ENCODE measurements at regions not wholly inside any gene's neighbourhood (a gene's known extent, or its start where the extent isn't known, plus 50 kb on each side); places are given as distances from the start of the nearest gene placed in this dataset.
"Not testable (repeated sequence)": the region's sequence is repeated elsewhere in the genome, so short reads cannot be mapped to it uniquely, and the experiment has no call there.

GRCh38 chr2:181737302-181737701, 57.0 kb upstream of the NEUROD1 start:
- H3K36me3 Mint-ChIP-seq (ENCODE audit: low read depth); DNase-seq (ENCODE audit: low spot score); H3K9me3 Mint-ChIP-seq; H3K4me3 Mint-ChIP-seq (ENCODE audit: low read depth); H3K27ac Mint-ChIP-seq; intact Hi-C loops (cut with micrococcal nuclease); H3K4me1 Mint-ChIP-seq (ENCODE audit: low read depth): not testable (repeated sequence)
- peaks cover 40% of the 10 kb centered on the region for H3K27me3 Mint-ChIP-seq (ENCODE audit: low read depth)

- Mint-ChIP-seq H3K27me3 (ENCODE audit: low read depth) (peaks cover 36% of the 10 kb centered on the region), H3K27ac (no peak overlapping the region), H3K9me3 (no peaks in the 10 kb centered on the region), H3K36me3 (ENCODE audit: low read depth) (no peaks in the 10 kb centered on the region), H3K4me3 (ENCODE audit: low read depth) (no peak overlapping the region), H3K4me1 (ENCODE audit: low read depth) (peaks cover 3% of the 10 kb centered on the region)
- intact Hi-C loops (cut with micrococcal nuclease) = no loop called here
- no peak for DNase-seq (ENCODE audit: low spot score)
Measured at GRCh38 chr2:181738074-181738473, 57.8 kb upstream of the NEUROD1 start.

GRCh38 chr2:181738563-181738962, 58.2 kb upstream of the NEUROD1 start:
- no peaks in the 10 kb centered on the region for H3K36me3 Mint-ChIP-seq (ENCODE audit: low read depth)
- H3K27ac Mint-ChIP-seq = no peak overlapping the region
- no peaks in the 10 kb centered on the region for H3K9me3 Mint-ChIP-seq
- H3K27me3 Mint-ChIP-seq (ENCODE audit: low read depth) = peaks cover 33% of the 10 kb centered on the region
- H3K4me1 Mint-ChIP-seq (ENCODE audit: low read depth) = peaks cover 3% of the 10 kb centered on the region
- intact Hi-C loops (cut with micrococcal nuclease) = no loop called here
- no peak for DNase-seq (ENCODE audit: low spot score)
- no peak overlapping the region for H3K4me3 Mint-ChIP-seq (ENCODE audit: low read depth)

GRCh38 chr2:181741756-181742155, 61.4 kb upstream of the NEUROD1 start:
- H3K4me1 Mint-ChIP-seq (ENCODE audit: low read depth) = peaks cover 3% of the 10 kb centered on the region
- no peak overlapping the region for H3K27ac Mint-ChIP-seq
- intact Hi-C loops (cut with micrococcal nuclease) = loop anchor here (1.0 kb wide), 1 partner anchor 163 kb away; no protein-coding TSS in a partner anchor
- DNase-seq (ENCODE audit: low spot score) = no peak
- no peaks in the 10 kb centered on the region for H3K36me3 Mint-ChIP-seq (ENCODE audit: low read depth)
- H3K4me3 Mint-ChIP-seq (ENCODE audit: low read depth) = no peak overlapping the region
- no peaks in the 10 kb centered on the region for H3K9me3 Mint-ChIP-seq
- peaks cover 18% of the 10 kb centered on the region for H3K27me3 Mint-ChIP-seq (ENCODE audit: low read depth)

GRCh38 chr2:181742361-181742760, 62.0 kb upstream of the NEUROD1 start:
- Mint-ChIP-seq H3K4me1 (ENCODE audit: low read depth) (peaks cover 3% of the 10 kb centered on the region), H3K4me3 (ENCODE audit: low read depth) (no peak overlapping the region), H3K9me3 (no peaks in the 10 kb centered on the region), H3K27ac (no peak overlapping the region), H3K36me3 (ENCODE audit: low read depth) (no peaks in the 10 kb centered on the region), H3K27me3 (ENCODE audit: low read depth) (peaks cover 21% of the 10 kb centered on the region)
- intact Hi-C loops (cut with micrococcal nuclease) = loop anchor here (1.0 kb wide), 1 partner anchor 162 kb away; no protein-coding TSS in a partner anchor
- no peak for DNase-seq (ENCODE audit: low spot score)

GRCh38 chr2:181742922-181743722, 62.8 kb upstream of the NEUROD1 start:
- Mint-ChIP-seq H3K27me3 (ENCODE audit: low read depth) (peaks cover 24% of the 10 kb centered on the region), H3K36me3 (ENCODE audit: low read depth) (no peaks in the 10 kb centered on the region), H3K27ac (no peak overlapping the region), H3K4me3 (ENCODE audit: low read depth) (no peak overlapping the region), H3K4me1 (ENCODE audit: low read depth) (peaks cover 3% of the 10 kb centered on the region), H3K9me3 (no peaks in the 10 kb centered on the region)
- intact Hi-C loops (cut with micrococcal nuclease) = loop anchor here (1.0 kb wide), 3 partner anchors 161 to 334 kb away; no protein-coding TSS in a partner anchor
- no peak for DNase-seq (ENCODE audit: low spot score)

- Mint-ChIP-seq H3K9me3 (no peaks in the 10 kb centered on the region), H3K4me1 (ENCODE audit: low read depth) (peaks cover 3% of the 10 kb centered on the region), H3K36me3 (ENCODE audit: low read depth) (no peaks in the 10 kb centered on the region), H3K27me3 (ENCODE audit: low read depth) (peaks cover 26% of the 10 kb centered on the region), H3K27ac (no peak overlapping the region), H3K4me3 (ENCODE audit: low read depth) (no peak overlapping the region)
- intact Hi-C loops (cut with micrococcal nuclease) = loop anchor here (1.0 kb wide), 2 partner anchors 211 to 334 kb away; no protein-coding TSS in a partner anchor
- DNase-seq (ENCODE audit: low spot score) = no peak
Measured at GRCh38 chr2:181743723-181744031, 63.4 kb upstream of the NEUROD1 start.

GRCh38 chr2:181745796-181746540, 65.7 kb upstream of the NEUROD1 start:
- Mint-ChIP-seq H3K9me3 (no peaks in the 10 kb centered on the region), H3K4me1 (ENCODE audit: low read depth) (peaks cover 3% of the 10 kb centered on the region), H3K36me3 (ENCODE audit: low read depth) (no peaks in the 10 kb centered on the region), H3K27ac (no peak overlapping the region), H3K4me3 (ENCODE audit: low read depth) (no peak overlapping the region), H3K27me3 (ENCODE audit: low read depth) (peaks cover 36% of the 10 kb centered on the region)
- no peak for DNase-seq (ENCODE audit: low spot score)
- intact Hi-C loops (cut with micrococcal nuclease) = no loop called here

- no peaks in the 10 kb centered on the region for H3K9me3 Mint-ChIP-seq
- no peak for DNase-seq (ENCODE audit: low spot score)
- H3K4me1 Mint-ChIP-seq (ENCODE audit: low read depth) = peaks cover 3% of the 10 kb centered on the region
- peaks cover 37% of the 10 kb centered on the region for H3K27me3 Mint-ChIP-seq (ENCODE audit: low read depth)
- H3K36me3 Mint-ChIP-seq (ENCODE audit: low read depth) = no peaks in the 10 kb centered on the region
- no peak overlapping the region for H3K27ac Mint-ChIP-seq
- no peak overlapping the region for H3K4me3 Mint-ChIP-seq (ENCODE audit: low read depth)
- intact Hi-C loops (cut with micrococcal nuclease) = no loop called here
Measured at GRCh38 chr2:181746844-181747243, 66.5 kb upstream of the NEUROD1 start.

- no peak for DNase-seq (ENCODE audit: low spot score)
- no peak overlapping the region for H3K27ac Mint-ChIP-seq
- no peaks in the 10 kb centered on the region for H3K4me1 Mint-ChIP-seq (ENCODE audit: low read depth)
- H3K4me3 Mint-ChIP-seq (ENCODE audit: low read depth) = no peak overlapping the region
- peaks cover 64% of the 10 kb centered on the region for H3K27me3 Mint-ChIP-seq (ENCODE audit: low read depth)
- intact Hi-C loops (cut with micrococcal nuclease) = no loop called here
- H3K9me3 Mint-ChIP-seq = no peaks in the 10 kb centered on the region
- H3K36me3 Mint-ChIP-seq (ENCODE audit: low read depth) = no peaks in the 10 kb centered on the region
Measured at GRCh38 chr2:181750305-181750704, 70.0 kb upstream of the NEUROD1 start.

- no peak for DNase-seq (ENCODE audit: low spot score)
- intact Hi-C loops (cut with micrococcal nuclease) = no loop called here
- H3K27me3 Mint-ChIP-seq (ENCODE audit: low read depth) = peaks cover 70% of the 10 kb centered on the region
- H3K27ac Mint-ChIP-seq = no peak overlapping the region
- H3K4me1 Mint-ChIP-seq (ENCODE audit: low read depth) = no peaks in the 10 kb centered on the region
- H3K36me3 Mint-ChIP-seq (ENCODE audit: low read depth) = no peaks in the 10 kb centered on the region
- no peak overlapping the region for H3K4me3 Mint-ChIP-seq (ENCODE audit: low read depth)
- no peaks in the 10 kb centered on the region for H3K9me3 Mint-ChIP-seq
Measured at GRCh38 chr2:181751266-181752030, 71.1 kb upstream of the NEUROD1 start.

GRCh38 chr2:181752301-181752700, 72.0 kb upstream of the NEUROD1 start:
- Mint-ChIP-seq H3K9me3 (no peaks in the 10 kb centered on the region), H3K4me1 (ENCODE audit: low read depth) (no peaks in the 10 kb centered on the region), H3K4me3 (ENCODE audit: low read depth) (no peak overlapping the region), H3K27ac (no peak overlapping the region), H3K27me3 (ENCODE audit: low read depth) (peaks cover 65% of the 10 kb centered on the region), H3K36me3 (ENCODE audit: low read depth) (no peaks in the 10 kb centered on the region)
- no peak for DNase-seq (ENCODE audit: low spot score)
- intact Hi-C loops (cut with micrococcal nuclease) = no loop called here

Data from activated T-helper 2 cell treated with anti-CD3 and anti-CD28 coated beads, Interferon-gamma antibody, Interleukin-2, Interleukin-4, amounts not matched to agents 10 μg/mL and 5 μg/mL and 100 μg/mL, durations not matched to agents 14 hours and 24 hours and 36 hours (primary cell).